ENCODE measurements at regions not wholly inside any gene's neighbourhood (a gene's known extent, or its start where the extent isn't known, plus 50 kb on each side); places are given as distances from the start of the nearest gene placed in this dataset.
"Not testable (repeated sequence)": the region's sequence is repeated elsewhere in the genome, so short reads cannot be mapped to it uniquely, and the experiment has no call there.

DNA sequence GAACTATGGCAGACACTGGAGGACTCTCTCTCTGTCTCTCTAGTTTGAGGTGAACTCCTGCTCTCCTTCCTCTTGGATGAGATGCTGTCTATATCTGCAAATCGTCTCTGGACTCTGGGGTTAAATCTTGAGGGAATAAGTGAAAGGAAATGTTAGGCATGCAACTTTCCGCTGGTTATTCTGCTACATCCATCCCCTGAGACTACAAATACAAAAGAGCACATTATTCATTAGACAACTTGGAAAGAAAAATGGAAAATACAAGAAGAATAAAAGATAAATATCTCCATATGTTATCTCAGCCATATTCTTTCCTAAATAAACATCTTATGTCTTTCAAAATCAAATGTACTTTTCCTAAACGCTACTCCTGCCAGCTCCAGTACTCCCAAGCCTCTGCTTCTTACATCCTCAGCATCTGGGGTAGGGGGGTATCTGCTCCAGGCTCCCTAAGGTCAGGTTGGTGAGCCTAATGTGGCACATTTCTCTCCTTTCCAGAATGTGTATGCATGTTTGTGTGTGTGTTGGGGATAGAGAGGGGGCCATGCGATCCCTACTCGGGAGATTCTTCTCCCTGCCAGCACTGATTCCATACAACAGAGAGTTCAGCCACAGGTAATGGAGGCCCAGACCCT lies 102.9 kb upstream of the FSCB start:
- peaks cover 11% of the 10 kb centered on the region for H3K27me3 Mint-ChIP-seq (ENCODE audit: low read depth)
- H3K36me3 Mint-ChIP-seq (ENCODE audit: low read depth): no peaks in the 10 kb centered on the region
- no peaks in the 10 kb centered on the region for H3K9me3 Mint-ChIP-seq

DNA sequence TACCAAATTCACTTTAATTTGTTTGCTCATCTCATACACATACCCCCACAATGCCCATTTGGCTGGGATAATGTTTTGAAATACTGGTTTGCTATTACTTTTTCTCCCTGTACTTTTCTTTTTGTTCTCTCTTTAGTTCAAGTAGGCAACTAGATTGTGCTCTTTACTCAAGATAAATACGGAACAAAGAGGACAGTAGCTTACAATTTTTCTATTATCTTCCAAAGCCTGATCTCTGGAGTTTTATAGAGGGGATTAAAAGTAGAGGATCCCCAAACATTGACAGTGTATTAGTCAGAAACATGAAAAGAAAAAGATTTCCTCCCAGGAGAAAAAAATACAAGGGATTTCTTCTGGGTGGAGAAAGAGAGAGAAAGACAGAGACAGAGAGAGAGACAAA lies 102.1 kb upstream of the FSCB start:
- DNase-seq (ENCODE audit: low read depth, low spot score): no peak
- H3K27me3 Mint-ChIP-seq (ENCODE audit: low read depth): peaks cover 11% of the 10 kb centered on the region
- no peak overlapping the region for H3K4me3 Mint-ChIP-seq
- no peaks in the 10 kb centered on the region for H3K4me1 Mint-ChIP-seq
- H3K27ac Mint-ChIP-seq (ENCODE audit: unreplicated experiment): no peak overlapping the region
- no peaks in the 10 kb centered on the region for H3K36me3 Mint-ChIP-seq (ENCODE audit: low read depth)
- H3K9me3 Mint-ChIP-seq: no peaks in the 10 kb centered on the region
- TF ChIP-seq CTCF (conservative IDR thresholded peaks at IDR 0.05): no peak

More for the DNA sequence above, 102.9 kb upstream of the FSCB start:
- TF ChIP-seq CTCF (conservative IDR thresholded peaks at IDR 0.05): no peak
- Mint-ChIP-seq H3K4me3 (no peak overlapping the region), H3K27ac (ENCODE audit: unreplicated experiment) (no peak overlapping the region), H3K4me1 (no peaks in the 10 kb centered on the region)
- no peak for DNase-seq (ENCODE audit: low read depth, low spot score)

DNA sequence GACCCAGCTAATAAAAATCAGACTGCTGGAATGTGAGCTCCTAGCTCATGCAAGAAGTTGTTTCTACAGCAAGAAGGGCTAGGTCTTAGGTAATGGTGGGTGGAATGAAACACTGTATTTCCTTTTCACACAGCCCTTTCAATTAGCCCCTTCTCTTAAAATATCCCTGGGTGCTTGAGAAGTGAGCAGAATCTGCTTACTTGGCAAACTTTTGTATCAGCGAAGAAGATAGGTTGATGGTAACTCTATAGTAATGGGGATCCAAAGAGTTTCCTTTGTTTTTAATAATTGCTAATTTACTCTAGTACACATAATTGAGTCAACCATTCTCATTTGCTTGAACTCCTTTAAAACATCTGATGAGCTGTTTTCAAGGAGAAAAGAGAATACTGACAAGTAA lies 100.6 kb upstream of the FSCB start:
- Mint-ChIP-seq H3K4me3 (no peak overlapping the region), H3K36me3 (ENCODE audit: low read depth) (no peaks in the 10 kb centered on the region), H3K27ac (ENCODE audit: unreplicated experiment) (no peak overlapping the region), H3K4me1 (no peaks in the 10 kb centered on the region), H3K9me3 (no peaks in the 10 kb centered on the region), H3K27me3 (ENCODE audit: low read depth) (peaks cover 11% of the 10 kb centered on the region)
- DNase-seq (ENCODE audit: low read depth, low spot score): no peak
- TF ChIP-seq CTCF (conservative IDR thresholded peaks at IDR 0.05): no peak

GRCh38 chr14:44606576-44606975 lies 99.5 kb upstream of the FSCB start:
- no peaks in the 10 kb centered on the region for H3K4me1 Mint-ChIP-seq

DNA sequence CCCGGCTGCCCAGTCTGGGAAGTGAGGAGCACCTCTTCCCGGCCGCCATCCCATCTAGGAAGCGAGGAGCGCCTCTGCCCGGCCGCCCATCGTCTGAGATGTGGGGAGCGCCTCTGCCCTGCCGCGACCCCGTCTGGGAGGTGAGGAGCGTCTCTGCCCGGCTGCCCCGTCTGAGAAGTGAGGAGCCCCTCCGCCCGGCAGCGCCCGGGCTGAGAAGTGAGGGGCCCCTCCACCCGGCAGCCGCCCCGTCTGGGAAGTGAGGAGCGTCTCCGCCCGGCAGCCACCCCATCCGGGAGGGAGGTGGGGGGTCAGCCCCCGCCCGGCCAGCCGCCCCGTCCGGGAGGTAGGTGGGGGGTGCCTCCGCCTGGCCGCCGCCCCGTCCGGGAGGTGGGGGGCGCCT lies 94.2 kb upstream of the FSCB start:
- H3K4me3 Mint-ChIP-seq; H3K9me3 Mint-ChIP-seq; H3K27me3 Mint-ChIP-seq (ENCODE audit: low read depth); H3K36me3 Mint-ChIP-seq (ENCODE audit: low read depth); DNase-seq (ENCODE audit: low read depth, low spot score); H3K4me1 Mint-ChIP-seq; H3K27ac Mint-ChIP-seq (ENCODE audit: unreplicated experiment): not testable (repeated sequence)

More at GRCh38 chr14:44606576-44606975, 99.5 kb upstream of the FSCB start:
- Mint-ChIP-seq H3K4me3 (no peak overlapping the region), H3K27ac (ENCODE audit: unreplicated experiment) (no peak overlapping the region), H3K36me3 (ENCODE audit: low read depth) (no peaks in the 10 kb centered on the region), H3K9me3 (no peaks in the 10 kb centered on the region), H3K27me3 (ENCODE audit: low read depth) (peaks cover 11% of the 10 kb centered on the region)
- TF ChIP-seq CTCF (conservative IDR thresholded peaks at IDR 0.05): no peak
- DNase-seq (ENCODE audit: low read depth, low spot score): no peak

DNA sequence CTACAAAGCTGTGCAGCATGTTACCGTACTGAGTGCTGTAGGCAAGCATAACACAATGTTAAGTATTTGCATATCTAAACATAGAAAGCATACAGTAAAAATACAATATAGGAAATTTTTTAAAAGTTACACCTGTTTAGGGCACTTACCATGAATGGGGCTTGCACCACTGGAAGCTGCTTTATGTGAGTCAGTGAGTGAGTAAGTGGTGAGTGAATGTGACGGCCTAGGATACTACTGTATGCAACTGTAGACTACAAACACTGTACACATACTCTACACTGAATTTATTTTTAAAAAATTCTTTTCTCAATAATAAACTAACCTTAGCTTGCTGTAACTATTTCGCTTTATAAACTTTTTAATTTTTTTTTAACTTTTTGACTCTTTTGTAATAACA lies 82.1 kb upstream of the FSCB start:
- no peaks in the 10 kb centered on the region for H3K36me3 Mint-ChIP-seq (ENCODE audit: low read depth)
- H3K4me3 Mint-ChIP-seq: no peak overlapping the region
- no peaks in the 10 kb centered on the region for H3K9me3 Mint-ChIP-seq
- H3K27ac Mint-ChIP-seq (ENCODE audit: unreplicated experiment): no peak overlapping the region
- no peaks in the 10 kb centered on the region for H3K4me1 Mint-ChIP-seq
- no peak for TF ChIP-seq CTCF (conservative IDR thresholded peaks at IDR 0.05)
- DNase-seq (ENCODE audit: low read depth, low spot score): no peak
- no peaks in the 10 kb centered on the region for H3K27me3 Mint-ChIP-seq (ENCODE audit: low read depth)

Data from neural crest cell (in vitro differentiated cells).